GM19043 (cell line): ENCODE measurements at regions not wholly inside any gene's neighbourhood (a gene's known extent, or its start where the extent isn't known, plus 50 kb on each side); places are given as distances from the start of the nearest gene placed in this dataset.

Experiments
- ATAC-seq: cut with Tn5 transposase; IDR thresholded peaks from one replicate; pipeline ENCODE4 v1.9.1; 2021; ENCODE audit warnings: low read depth; ENCODE audit not compliant: unreplicated experiment

DNA sequence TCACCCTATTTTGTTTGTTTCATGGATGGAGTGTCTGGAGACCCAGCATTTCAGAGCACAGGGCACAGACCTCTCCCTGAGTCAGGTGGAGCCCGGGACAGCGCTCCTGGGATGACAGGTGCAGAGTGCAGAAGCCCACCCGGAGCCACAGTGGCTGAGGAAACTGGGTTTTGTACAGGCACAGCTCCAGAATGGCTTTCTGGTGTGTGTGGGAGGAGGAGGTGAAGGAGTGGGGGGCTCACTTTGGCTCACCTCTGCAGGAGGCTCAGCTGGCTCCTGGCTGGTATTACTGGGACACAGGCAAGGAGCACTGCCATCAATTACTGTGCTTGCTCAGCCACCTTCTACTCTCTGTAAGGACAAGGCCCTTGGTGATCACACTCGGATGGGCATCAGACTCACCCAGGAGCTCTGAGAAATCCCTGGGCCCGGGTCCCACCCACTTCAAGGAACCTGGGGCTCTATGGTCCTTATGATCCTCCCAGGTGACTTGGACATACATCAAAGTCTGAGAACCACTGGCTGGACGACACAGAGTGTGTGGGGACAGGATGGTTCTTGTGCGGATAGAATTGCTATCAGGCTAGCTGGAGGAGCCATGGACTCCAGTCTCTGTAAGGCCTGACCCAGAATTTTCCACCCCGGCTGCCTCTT lies 221.1 kb upstream of the ZNF32 start:
- ATAC-seq, result no peak

DNA sequence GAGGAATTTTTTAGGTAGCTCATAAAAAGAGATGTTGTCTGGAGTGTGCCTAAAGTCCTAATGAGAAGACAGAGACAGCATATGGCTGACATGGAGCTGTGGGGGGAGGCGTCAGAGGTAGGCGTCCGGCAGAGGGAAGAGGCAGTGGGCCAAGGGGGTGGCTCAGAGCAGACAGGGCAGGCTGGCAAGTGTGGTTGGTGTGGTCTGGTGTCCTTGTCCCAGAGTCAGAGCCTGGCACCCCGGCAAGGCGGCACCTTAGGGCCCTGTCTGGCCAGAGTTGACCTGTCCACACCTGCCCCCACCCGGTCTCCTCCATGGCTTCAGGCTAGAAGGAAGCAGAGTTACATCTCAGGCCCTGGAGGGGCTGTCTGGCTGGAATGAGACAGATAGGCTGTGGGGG lies 220.3 kb upstream of the ZNF32 start:
- no peak for ATAC-seq

DNA sequence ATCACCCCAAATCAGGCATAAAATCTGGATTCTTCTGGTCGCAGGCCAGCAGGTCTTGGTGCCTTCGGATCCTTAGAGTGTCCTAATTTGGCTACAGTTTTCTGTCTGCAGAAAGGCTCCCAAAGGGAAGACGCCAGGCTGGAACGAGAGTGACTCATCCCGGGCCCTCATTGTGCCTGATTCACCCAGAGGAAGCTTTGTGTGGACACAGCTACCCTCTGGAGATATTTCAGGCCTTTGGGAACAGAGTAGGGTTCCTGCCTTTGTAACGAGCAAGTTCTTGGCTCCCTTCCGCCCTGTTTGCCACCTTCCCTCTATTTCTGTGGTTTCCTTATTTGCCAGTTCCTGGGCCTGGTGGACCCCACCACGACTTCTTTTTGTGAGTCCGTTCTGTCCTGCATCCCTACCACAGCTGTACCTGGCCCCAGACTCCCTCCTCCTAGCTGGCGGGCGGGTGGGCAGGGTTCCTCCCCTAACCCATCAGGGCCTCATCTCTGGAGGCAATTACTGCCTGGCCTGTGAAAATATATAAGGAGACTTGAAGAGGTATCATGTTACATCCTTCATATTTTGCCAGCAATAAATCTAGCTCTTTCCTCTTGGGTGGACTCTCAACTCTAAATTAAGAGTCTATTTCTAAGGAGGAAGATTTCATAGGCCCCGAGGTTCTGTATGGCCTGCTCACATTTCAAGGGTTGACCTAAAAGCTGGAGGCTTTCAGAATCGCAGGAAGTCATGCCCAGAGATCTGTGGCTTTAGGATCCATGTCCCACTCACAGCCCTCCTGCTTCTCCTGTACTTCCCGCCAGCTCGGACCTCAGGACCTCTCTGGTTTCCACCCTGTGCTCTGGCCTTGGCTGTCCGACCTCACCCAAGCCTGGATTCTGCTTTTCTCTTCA lies 219.2 kb upstream of the ZNF32 start:
- no peak for ATAC-seq

DNA sequence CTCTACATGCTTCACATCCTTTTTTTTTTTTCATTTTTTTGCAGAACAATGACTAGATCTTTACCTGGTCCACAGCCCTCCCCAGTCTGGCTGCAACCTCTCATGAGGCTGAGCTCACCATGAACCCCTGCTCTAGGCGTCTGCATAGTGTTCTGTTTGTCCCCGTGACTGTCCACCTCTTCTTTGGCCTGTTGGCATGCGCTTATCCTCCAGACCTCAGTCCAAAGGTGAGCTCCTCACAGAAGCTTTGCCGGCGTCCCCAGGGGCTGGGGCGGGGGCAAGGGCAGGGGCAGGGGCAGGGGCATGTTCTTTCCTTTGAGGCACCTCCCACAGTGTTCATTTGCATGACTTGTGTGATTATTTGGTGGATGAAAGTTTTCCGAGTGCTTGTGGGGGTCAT lies 218.4 kb upstream of the ZNF32 start:
- ATAC-seq, result no peak

DNA sequence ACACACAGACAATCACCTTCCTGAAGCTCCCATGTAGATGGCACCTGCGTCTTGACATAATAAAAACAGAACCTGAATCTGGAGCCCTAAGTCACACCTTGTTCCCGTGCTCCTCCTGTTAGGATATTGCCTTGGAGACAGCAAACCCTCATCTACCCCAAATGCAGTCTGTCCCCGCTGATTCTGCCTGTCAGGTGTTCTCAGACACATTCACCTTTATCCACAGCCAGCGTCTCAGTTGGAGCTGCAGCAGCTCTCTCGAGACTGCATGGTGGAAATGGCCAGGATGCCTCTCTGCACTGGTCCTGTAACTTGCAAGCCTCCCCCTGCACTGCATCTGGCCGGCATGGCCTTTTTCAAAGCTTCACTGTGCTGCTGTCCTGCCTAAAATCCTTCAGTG lies 218.0 kb upstream of the ZNF32 start:
- ATAC-seq, result no peak

DNA sequence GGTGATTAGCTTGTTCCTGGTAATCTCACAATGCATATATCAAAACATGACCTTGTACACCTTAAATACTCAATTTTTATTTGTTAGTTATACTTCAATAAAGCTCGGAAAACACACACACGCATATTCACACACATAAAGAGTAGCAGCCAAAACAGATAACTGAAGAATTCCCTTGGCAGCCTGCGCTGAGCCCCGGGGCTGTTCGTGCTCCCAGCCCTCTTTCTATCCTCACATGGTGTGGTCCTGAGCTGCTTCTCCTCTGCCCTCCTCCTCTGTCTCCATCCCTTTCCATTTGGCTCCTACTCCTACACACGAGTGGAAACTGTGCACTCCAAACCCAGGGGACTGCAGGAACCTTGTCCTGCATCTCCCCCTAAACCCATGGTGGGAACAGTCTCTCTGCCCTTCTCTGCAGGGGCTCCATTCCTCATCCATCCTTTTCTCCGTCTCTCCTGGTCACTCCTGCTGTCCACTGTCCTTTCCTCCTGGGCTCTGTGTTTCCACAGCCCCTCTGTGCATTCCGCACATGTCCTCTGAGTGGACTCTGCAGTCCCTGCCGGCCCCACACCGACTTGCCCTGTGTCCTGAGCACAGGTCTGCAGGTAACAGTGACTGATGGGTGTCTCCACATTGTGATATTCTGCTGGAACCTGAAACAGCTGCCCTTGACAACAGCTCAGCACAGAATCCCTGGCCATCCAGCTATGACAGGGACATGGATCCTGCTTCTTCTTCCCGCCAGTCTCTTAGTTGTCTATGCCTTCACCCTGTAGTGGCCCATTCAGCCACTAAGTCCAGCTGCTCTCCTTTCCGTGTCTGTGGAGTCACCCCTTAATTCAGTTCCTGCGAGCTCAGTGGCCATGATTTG lies 216.8 kb upstream of the ZNF32 start:
- ATAC-seq, result no peak

DNA sequence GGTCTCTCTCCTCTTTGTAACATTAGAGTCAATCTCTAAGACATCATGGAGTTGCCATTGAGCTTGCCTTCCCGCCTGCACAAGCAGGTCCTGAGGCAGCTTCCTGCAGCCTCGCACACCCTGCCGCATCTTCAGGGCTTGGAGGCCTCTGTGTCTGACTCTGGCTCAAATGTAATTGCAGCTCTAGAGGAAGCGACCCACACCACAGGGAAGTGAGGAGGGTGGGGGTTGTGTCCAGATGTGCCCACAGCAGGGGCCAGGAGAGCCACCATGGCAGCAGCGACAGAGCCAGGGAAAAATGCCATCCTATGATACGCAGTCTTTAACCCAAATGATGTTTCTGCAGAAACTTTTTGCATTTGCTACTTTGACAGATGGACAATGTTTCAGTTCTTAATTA lies 216.0 kb upstream of the ZNF32 start:
- no peak for ATAC-seq

DNA sequence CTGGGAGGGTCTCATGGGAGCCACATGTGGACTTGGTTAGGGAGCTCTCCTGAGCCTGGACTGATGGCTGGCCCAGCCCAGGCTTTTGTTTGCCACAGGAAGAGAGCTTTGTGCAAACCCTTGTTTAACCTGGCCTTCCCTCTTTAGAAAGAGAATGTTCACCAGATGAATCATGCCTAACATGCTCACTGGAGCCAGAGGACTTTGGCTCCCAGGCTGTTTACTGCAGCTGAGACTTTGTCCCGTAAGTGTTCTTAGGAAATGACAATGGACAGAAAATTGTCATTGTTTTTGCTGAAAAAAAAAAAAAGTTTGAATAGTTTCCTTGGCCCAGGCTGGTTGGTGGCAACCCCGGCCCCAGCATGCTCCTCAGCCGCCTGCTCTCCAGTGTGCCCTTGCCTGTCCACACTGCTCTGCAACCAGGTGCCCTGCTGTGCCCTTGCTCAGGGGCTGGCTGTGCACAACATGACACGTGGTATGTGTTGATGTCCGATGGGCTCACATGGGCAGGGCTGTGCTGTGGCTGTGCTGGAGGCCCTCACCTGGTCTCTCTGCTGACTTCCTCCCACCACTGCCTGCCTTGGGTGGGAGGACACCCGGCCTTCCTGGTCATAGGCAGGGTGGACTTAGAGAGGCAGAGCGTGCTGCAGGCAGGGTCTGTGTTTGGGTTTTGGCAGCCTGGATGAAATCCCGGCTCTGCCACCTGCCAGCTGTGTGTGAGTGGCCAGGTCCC lies 215.3 kb upstream of the ZNF32 start:
- ATAC-seq, result no peak

DNA sequence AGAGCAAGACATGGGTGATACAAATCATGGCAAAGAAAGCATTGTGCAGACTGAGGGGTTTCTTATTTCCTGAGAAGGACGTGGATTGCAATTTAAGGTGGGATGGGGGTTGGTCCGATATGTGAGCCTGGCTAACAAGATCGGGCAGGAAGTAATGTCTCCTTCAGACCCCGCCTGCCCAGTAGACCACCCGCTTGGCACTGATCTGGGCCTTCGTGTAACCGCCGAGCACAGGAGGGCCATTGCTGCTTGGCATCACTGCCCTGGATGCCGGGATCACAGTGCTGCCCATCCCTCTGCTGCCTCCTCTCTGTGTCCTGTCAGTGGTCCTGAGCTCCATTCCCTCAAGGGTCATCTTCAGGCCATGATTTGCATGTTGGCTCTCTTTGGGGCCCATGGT lies 214.6 kb upstream of the ZNF32 start:
- no peak for ATAC-seq

DNA sequence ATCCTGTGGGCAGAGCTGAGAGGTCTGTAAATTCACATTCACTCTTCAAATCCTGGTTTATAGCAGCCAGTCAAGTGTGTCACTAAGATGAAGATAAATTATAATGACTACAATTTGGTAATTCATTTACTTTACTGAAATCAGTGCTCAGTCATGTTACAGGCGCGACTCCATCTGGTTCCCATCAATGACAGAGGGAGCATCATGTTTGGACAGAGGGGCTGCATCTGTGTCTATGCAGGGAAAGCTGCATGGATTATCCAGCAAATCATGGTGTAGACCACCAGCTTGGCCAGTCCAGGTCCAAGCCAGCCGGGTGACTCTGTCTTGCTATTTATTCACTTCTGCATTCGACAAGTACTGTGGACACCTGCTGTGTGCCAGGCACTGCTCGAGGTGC lies 214.1 kb upstream of the ZNF32 start:
- ATAC-seq, result no peak

DNA sequence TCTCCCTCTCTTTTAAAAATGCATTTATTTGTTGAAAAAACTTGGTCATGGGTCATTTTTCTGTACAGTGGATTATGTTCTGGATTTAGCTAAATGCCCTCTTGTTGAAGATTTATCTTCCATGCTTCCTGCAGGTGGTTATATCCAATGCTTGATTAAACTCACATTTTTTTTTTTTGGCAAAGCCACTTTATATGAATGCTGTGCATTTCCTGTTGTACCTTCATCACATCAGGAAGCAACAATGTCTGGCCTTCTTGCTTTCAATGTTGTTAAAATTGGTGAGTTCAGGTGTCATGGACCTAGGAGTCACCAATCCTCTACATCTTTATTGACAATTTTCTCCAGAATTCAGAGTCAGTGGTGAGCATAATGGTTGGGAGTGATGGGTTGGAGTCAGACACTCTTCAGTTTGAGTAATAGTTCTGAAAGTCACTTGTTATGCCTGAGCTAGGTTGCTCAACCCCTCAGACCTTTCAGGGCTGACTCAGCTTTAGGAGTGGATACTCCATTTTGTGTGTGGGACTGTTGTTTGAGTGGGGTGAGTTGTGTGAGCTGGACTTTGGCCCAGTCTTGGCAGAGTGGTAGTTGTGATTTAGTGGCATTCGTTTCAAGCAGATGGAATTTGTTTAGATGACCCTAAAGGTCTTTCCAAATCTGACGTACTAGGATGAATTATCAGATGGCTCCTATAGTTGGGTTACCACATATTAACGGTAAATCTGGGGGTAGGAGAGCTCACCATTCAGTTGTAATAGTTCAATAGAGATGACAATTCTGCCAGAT lies 213.5 kb upstream of the ZNF32 start:
- ATAC-seq, result no peak

DNA sequence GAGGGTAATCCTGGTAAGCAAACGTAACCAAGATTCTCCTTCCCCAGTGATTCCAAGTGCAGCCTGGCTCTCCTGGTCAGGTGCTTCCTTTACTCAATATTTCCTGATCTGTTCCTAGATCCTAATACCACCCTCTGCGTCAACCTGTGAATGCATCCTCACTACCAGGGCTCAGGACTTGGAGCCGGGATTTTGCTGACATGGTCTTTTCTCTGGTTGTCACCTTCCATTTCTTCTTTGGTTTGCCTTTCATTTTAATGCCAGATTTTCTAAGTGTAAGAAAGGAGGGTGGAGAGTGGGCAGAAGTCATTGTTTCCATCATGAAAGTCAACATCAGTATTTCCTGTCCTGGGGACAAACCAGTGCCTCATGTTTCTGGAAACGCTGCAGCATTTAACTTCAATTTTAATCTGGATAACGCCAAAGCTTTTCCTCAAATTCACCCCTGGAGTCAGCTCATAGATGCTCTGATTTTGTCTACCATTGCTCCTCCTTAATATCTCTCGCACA lies 210.4 kb upstream of the ZNF32 start:
- ATAC-seq, result no peak

DNA sequence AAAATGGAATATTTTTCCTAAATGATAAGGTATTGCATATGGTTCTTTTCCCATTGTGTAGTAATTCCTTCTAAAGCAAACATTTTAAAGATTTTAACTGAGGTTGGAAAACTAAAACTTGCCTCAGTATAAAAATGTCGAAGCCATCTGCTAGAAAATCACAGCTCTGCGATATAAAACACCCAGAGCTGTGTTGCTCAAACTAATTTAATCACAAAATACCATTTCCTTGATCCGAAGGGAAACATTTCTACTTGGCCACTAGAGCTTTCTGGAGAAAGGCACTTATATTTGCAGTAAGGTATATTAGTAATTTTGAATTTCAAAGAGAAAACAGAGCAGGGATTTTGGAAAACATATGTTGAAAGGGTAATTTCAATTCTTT lies 209.2 kb upstream of the ZNF32 start:
- no peak for ATAC-seq

DNA sequence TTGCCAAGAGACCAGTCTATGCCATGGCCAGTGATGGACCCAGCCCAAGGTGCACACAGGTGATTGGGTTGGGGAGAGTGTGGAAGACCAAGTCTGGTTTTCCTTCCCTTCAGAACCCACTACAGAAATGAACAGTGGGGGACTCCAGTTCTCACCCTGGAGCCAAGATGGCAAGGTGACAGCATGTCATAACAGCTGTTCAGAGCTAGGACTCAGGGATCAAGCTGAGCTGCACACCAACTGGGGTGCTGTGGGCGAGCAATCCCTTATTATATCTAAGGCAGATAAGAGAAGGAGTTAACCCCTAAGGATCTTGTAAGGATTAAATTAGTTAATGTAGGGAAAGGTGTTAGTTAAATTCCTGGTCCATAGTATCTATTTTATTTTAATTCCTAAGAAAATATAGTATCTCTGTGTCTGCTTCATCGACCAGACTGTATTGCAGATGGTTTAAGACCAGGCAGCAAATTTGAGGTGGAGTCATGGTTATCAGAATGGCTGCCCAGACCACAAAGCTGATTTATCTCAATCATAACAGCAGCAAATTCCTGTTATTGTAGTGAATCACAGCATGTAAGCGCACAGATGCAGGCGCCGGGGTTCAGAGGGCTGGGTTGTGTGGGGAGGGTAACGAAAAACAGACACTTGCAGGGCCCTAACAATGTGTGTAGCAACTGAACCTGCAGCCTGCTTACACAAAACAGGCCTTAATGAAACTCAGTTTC lies 208.7 kb upstream of the ZNF32 start:
- ATAC-seq, result no peak

DNA sequence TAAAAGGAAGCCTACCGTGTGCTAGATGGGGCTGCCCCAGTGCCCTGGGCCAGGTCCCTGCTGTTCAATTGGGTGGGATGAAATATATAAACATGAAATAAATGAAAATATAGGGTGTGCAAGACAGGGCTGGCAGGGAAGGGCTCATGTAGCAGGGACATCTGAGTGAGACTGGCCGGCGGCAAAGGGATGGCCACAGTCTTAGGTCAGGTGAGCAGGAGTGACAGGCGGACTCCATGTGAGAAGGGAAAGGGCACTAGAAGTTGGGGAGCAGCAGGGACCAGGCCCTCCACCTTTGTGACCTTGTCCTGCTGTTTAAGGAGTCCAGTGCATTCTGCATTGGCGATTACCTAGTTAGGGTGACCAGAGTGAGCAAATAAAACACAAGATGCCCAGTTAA lies 207.6 kb upstream of the ZNF32 start:
- ATAC-seq, result no peak

DNA sequence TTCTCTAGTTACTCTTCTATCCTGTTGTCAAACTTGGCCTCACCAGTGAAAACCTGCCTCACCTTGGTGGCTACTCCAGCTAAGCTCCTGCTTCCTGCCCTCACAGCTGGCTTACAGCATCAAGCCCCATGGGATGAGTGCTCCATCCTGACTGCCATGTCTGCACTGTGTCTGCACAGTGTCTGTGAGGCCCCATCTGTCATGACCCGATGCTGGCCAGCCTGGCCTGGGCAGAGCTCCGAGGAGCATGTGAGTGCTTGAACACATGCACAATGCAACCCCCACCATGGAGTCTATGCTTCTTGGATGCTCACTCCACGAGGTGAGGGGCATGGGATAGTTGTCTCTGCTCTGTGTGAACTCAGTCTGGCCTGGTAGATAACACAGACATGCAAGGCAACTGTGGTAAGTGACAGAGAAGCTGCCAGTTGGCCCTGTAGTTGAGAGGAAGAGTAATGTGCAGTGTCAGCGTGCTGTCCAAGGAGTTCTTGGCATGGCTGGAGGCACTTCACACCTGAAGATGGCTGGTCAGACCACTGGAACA lies 207.1 kb upstream of the ZNF32 start:
- ATAC-seq, result no peak

DNA sequence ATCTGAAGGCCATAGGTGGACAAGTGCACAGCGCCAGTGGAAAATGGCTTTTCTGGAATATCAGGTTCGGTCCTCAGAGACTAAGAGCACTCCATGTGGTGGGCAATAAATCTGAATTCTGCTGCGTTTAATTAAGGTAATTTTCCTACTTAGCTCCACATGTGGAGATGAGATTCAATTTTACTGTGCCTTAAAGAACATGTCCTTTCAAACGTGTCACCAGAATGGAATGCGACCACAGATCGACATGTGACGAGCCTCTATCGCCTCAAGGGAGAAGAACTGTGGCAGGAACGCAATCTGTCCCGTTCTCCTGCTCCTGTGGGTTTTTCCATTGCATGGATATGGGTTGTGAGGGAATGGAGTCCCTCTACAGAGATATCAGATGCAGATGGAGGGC lies 205.3 kb upstream of the ZNF32 start:
- ATAC-seq, result no peak

DNA sequence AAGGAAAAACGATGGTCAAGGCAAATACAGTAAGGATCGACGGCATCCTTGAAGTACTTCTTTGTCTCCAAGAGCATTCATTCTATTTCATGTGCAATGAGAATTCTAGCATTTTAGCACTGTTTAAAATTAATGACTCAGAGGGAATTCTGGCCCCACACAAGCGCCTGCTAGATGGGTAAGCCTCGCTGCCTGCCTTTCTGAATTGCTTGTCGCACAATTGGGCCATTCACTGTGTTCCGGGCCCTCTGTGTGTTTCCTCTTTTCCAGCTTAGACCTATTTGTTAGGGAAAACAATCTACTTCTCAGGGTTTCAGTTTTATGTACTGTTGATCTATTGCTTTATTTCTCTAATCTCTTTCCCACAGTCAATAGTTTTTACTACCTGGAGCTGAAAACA lies 204.7 kb upstream of the ZNF32 start:
- no peak for ATAC-seq
